IPS-NIHi7 (cell line): ENCODE measurements at regions not wholly inside any gene's neighbourhood (a gene's known extent, or its start where the extent isn't known, plus 50 kb on each side); places are given as distances from the start of the nearest gene placed in this dataset.

Experiments
- DNase-seq: peaks from one replicate; pipeline ENCODE4 v3.0.0; 2012; ENCODE audit warnings: mixed read lengths; ENCODE audit errors: extremely low spot score

GRCh38 chr10:92790440-92790839 is 57.9 kb upstream of the EXOC6 start:
- DNase-seq: no peak

- no peak for DNase-seq
These were observed 55.7 kb upstream of the EXOC6 start for GRCh38 chr10:92792661-92793060.
